B cell (primary cell): ENCODE measurements at regions not wholly inside any gene's neighbourhood (a gene's known extent, or its start where the extent isn't known, plus 50 kb on each side); places are given as distances from the start of the nearest gene placed in this dataset.

Experiments
- ATAC-seq: fragments of 200-7000 bp; cut with Tn5 transposase; one replicate; pipeline ENCODE4 v1.10.0; 2021; ENCODE audit warnings: low read depth, mild to moderate bottlenecking, moderate number of reproducible peaks, moderate library complexity
- CTCF ChIA-PET: fragments of 350-600 bp; sonication (Branson Sonifier 250); formaldehyde crosslinking; loops from one replicate; lab custom pipeline; 2021; ENCODE audit warnings: antibody characterized with exemption, inconsistent platforms; lab: Charles Lee
- POLR2A ChIA-PET: fragments of 350-600 bp; sonication (Branson Sonifier 250); formaldehyde crosslinking; loops from one replicate; lab custom pipeline; 2021; ENCODE audit warnings: antibody characterized with exemption; lab: Charles Lee
- DNase-seq: peaks from one replicate; pipeline ENCODE4 v3.0.0; 2013
- H2AFZ ChIP-seq: 2 replicates; pipeline ENCODE4 v1.6.1; 2012; ENCODE audit warnings: mild to moderate bottlenecking, low read depth, low read length; ENCODE audit not compliant: insufficient read depth, poor library complexity, severe bottlenecking
- H3K27ac ChIP-seq, 2 donors: 1 replicate in 1 of 2; 2 replicates in 1 of 2; pipeline ENCODE4 v1.5.1; 2012 to 2013; ENCODE audit warnings: low read length in 2 of 2, mild to moderate bottlenecking in 2 of 2, moderate library complexity in 1 of 2
- H3K27me3 ChIP-seq, 4 experiments: fragments of 200-600 bp in 1 of 4; sonication (generic) in 1 of 4; replicated peaks in 1 of 4; 1 replicate in 2 of 4; 2 replicates in 2 of 4; pipeline versions ENCODE4 v1.6.1 to v1.7.0; 2013 to 2016; ENCODE audit warnings: low read length in 3 of 4, mild to moderate bottlenecking in 2 of 4, mixed read lengths in 1 of 4, moderate library complexity in 1 of 4; ENCODE audit not compliant: insufficient read depth in 4 of 4, control insufficient read depth in 3 of 4; ENCODE audit errors: control extremely low read depth in 1 of 4
- H3K36me3 ChIP-seq, 2 experiments: replicated peaks in 1 of 2; 1 replicate in 1 of 2; 2 replicates in 1 of 2; pipeline versions ENCODE4 v1.6.1 to v1.7.1; 2013; ENCODE audit warnings: low read length in 1 of 2; ENCODE audit not compliant: insufficient read depth in 2 of 2, control insufficient read depth in 1 of 2; ENCODE audit errors: control extremely low read depth in 1 of 2, extremely low read depth in 1 of 2
- H3K4me1 ChIP-seq, 2 donors: fragments of 200-600 bp in 1 of 2; sonication (generic) in 1 of 2; 1 replicate in 1 of 2; 2 replicates in 1 of 2; pipeline versions ENCODE4 v1.5.1 to v1.6.1; 2013 to 2017; ENCODE audit warnings: low read length in 2 of 2; ENCODE audit not compliant: control insufficient read depth in 2 of 2, insufficient read depth in 2 of 2
- H3K4me2 ChIP-seq: replicated peaks from 2 replicates; pipeline ENCODE3; 2012; ENCODE audit warnings: mild to moderate bottlenecking, low read depth, low read length; ENCODE audit not compliant: poor library complexity, severe bottlenecking
- H3K4me3 ChIP-seq, 5 experiments: fragments of 200-600 bp in 1 of 5; sonication (generic) in 1 of 5; 1 replicate in 3 of 5; 2 replicates in 2 of 5; pipeline versions ENCODE4 v1.5.1 to v1.7.0; 2011 to 2016; ENCODE audit warnings: low read length in 4 of 5, mild to moderate bottlenecking in 4 of 5, low read depth in 2 of 5, control low read depth in 1 of 5, moderate library complexity in 1 of 5; ENCODE audit not compliant: insufficient read depth in 1 of 5; ENCODE audit errors: control extremely low read depth in 1 of 5, extremely low read depth in 1 of 5
- H3K79me2 ChIP-seq: fragments of 200-600 bp; sonication (generic); one replicate; pipeline ENCODE4 v1.6.0; 2016; ENCODE audit warnings: low read length; ENCODE audit not compliant: control insufficient read depth, insufficient read depth
- H3K9ac ChIP-seq: fragments of 200-600 bp; sonication (generic); 2 replicates; pipeline ENCODE4 v1.6.1; 2017; ENCODE audit warnings: mild to moderate bottlenecking, low read length, moderate library complexity
- H3K9me3 ChIP-seq, 3 donors: one replicate each; pipeline versions ENCODE4 v1.6.1 to v1.7.1; 2013; ENCODE audit warnings: low read length in 2 of 3; ENCODE audit not compliant: control insufficient read depth in 2 of 3, insufficient read depth in 1 of 3; ENCODE audit errors: control extremely low read depth in 1 of 3
- H4K20me1 ChIP-seq: 2 replicates; pipeline ENCODE4 v1.6.0; 2012; ENCODE audit warnings: mild to moderate bottlenecking, low read length; ENCODE audit not compliant: insufficient read depth, control insufficient read depth, poor library complexity, severe bottlenecking
- H3K27ac Mint-ChIP-seq: one replicate; pipeline ENCODE4 v1.8.0; 2021; ENCODE audit warnings: mixed read lengths
- H3K27me3 Mint-ChIP-seq: one replicate; pipeline ENCODE4 v1.8.0; 2021; ENCODE audit warnings: mixed read lengths
- H3K4me1 Mint-ChIP-seq: one replicate; pipeline ENCODE4 v1.8.0; 2021; ENCODE audit warnings: mixed read lengths
- H3K4me3 Mint-ChIP-seq: one replicate; pipeline ENCODE4 v1.8.0; 2021; ENCODE audit warnings: mixed read lengths
- H3K9me3 Mint-ChIP-seq: one replicate; pipeline ENCODE4 v1.8.0; 2022; ENCODE audit warnings: mixed read lengths; ENCODE audit not compliant: insufficient read depth
- CTCF ChIP-seq: fragments of 200-600 bp; IDR thresholded peaks from one replicate; pipeline ENCODE4 v1.8.0; 2022; ENCODE audit warnings: antibody characterized with exemption, mild to moderate bottlenecking
- EZH2 ChIP-seq: IDR thresholded peaks from 2 replicates; pipeline ENCODE4 v1.6.1; 2012; ENCODE audit warnings: borderline replicate concordance, low read depth, mild to moderate bottlenecking, moderate library complexity, low read length; ENCODE audit not compliant: insufficient read depth, poor library complexity, severe bottlenecking
- WGBS: methylation state at CpG from one replicate; pipeline ENCODE4 v1.1.5; 2013; ENCODE audit warnings: missing lambda C conversion rate; ENCODE audit not compliant: insufficient coverage; 5-methylcytosine and 5-hydroxymethylcytosine counted together
- intact Hi-C: fragments of 100-400 bp; cut with micrococcal nuclease; formaldehyde crosslinking; loops from one replicate; pipeline ENCODE4 v1.10.0; 2022

- Mint-ChIP-seq H3K4me3 (no peak overlapping the region), H3K27me3 (no peaks in the 10 kb centered on the region), H3K9me3 (peaks cover 3% of the 10 kb centered on the region), H3K27ac (no peak overlapping the region), H3K4me1 (no peaks in the 10 kb centered on the region)
- no peak for TF ChIP-seq CTCF
- TF ChIP-seq EZH2: no peak
- H3K79me2 ChIP-seq: no peaks in the 10 kb centered on the region
- WGBS: no CpG with 5 or more reads among the region's 1 CpG
- no peak for ATAC-seq
- ChIA-PET CTCF (no interaction called here), POLR2A (no interaction called here)
- H3K4me1 ChIP-seq: no peaks in the 10 kb centered on the region
- no peaks in the 10 kb centered on the region for H3K36me3 ChIP-seq
- no peak overlapping the region for H2AFZ ChIP-seq
- H3K27me3 ChIP-seq: no peaks in the 10 kb centered on the region
- H3K4me2 ChIP-seq: no peak overlapping the region
- intact Hi-C loops: no loop called here
- no peaks in the 10 kb centered on the region for H4K20me1 ChIP-seq
- no peak overlapping the region for H3K9ac ChIP-seq
- no peaks in the 10 kb centered on the region for H3K9me3 ChIP-seq
- H3K27ac ChIP-seq: no peak overlapping the region
- no peak for DNase-seq
- no peak overlapping the region for H3K4me3 ChIP-seq
Observed at GRCh38 chr5:82624062-82624461, 345.9 kb upstream of the RPS23 start.

- H3K4me3 Mint-ChIP-seq: no peak overlapping the region
- ATAC-seq (no peak), DNase-seq (no peak)
- no peak overlapping the region for H3K27ac ChIP-seq
- H3K9me3 ChIP-seq: no peaks in the 10 kb centered on the region
- H3K4me1 Mint-ChIP-seq: no peaks in the 10 kb centered on the region
- no peak overlapping the region for H2AFZ ChIP-seq
- H3K4me3 ChIP-seq: no peak overlapping the region
- 93% methylated on average over 4 of the region's 6 CpGs for WGBS
- H3K36me3 ChIP-seq: no peaks in the 10 kb centered on the region
- H3K27ac Mint-ChIP-seq: no peak overlapping the region
- H3K27me3 Mint-ChIP-seq: no peaks in the 10 kb centered on the region
- no peaks in the 10 kb centered on the region for H3K79me2 ChIP-seq
- POLR2A ChIA-PET: no interaction called here
- no peak for TF ChIP-seq EZH2
- TF ChIP-seq CTCF: no peak
- no peaks in the 10 kb centered on the region for H3K27me3 ChIP-seq
- H3K4me2 ChIP-seq: no peak overlapping the region
- intact Hi-C loops: no loop called here
- peaks cover 3% of the 10 kb centered on the region for H3K9me3 Mint-ChIP-seq
- H4K20me1 ChIP-seq: no peaks in the 10 kb centered on the region
- CTCF ChIA-PET: interaction anchor here (0.7 kb wide), 1 partner anchor 689 kb away, joined by 3 read pairs; no protein-coding TSS in a partner anchor
- no peak overlapping the region for H3K9ac ChIP-seq
- H3K4me1 ChIP-seq: no peaks in the 10 kb centered on the region
Observed at GRCh38 chr5:82622711-82623514, 344.8 kb upstream of the RPS23 start.
